H1 (cell line): ENCODE measurements at regions not wholly inside any gene's neighbourhood (a gene's known extent, or its start where the extent isn't known, plus 50 kb on each side); places are given as distances from the start of the nearest gene placed in this dataset.
A peak's percentile ranks its signal among the peaks of the same experiment; 100 is the strongest.
"Not testable (repeated sequence)": the region's sequence is repeated elsewhere in the genome, so short reads cannot be mapped to it uniquely, and the experiment has no call there.

ENCODE experiments used
- CTCF ChIA-PET: fragments of 300-600 bp; sonication (Branson Sonifier 250); formaldehyde crosslinking; loops from one replicate; lab custom pipeline; 2021; ENCODE audit not compliant: partially characterized antibody; lab: Charles Lee
- POLR2A ChIA-PET: fragments of 300-600 bp; sonication (Branson Sonifier 250); formaldehyde crosslinking; loops from one replicate; lab custom pipeline; 2021; ENCODE audit warnings: inconsistent platforms; ENCODE audit not compliant: partially characterized antibody; lab: Charles Lee
- DNase-seq, 2 experiments: peaks; one replicate each; pipeline versions ENCODE4 v3.0.0 to v3.0.0-alpha.2; 2010 to 2022; ENCODE audit warnings: low spot score in 2 of 2, low read depth in 1 of 2, mixed read lengths in 1 of 2
- FAIRE-seq: peaks from 2 replicates; lab custom pipeline; 2011; peaks lifted over from hg19 to GRCh38; lab: Jason Lieb, UNC
- H2AFZ ChIP-seq: 2 replicates; pipeline ENCODE4 v1.8.1; 2012; ENCODE audit warnings: low read length, inconsistent platforms
- H2AK5ac ChIP-seq: 2 replicates; pipeline ENCODE4 v1.6.1; 2013; ENCODE audit warnings: low read depth, low read length
- H2BK120ac ChIP-seq: replicated peaks from 2 replicates; pipeline ENCODE3; 2013; ENCODE audit warnings: low read depth, low read length, inconsistent platforms
- H2BK12ac ChIP-seq: 2 replicates; pipeline ENCODE4 v1.6.1; 2013; ENCODE audit warnings: low read depth, low read length
- H2BK15ac ChIP-seq: 2 replicates; pipeline ENCODE4 v1.6.1; 2013; ENCODE audit warnings: low read length
- H2BK20ac ChIP-seq: 2 replicates; pipeline ENCODE4 v1.6.1; 2013; ENCODE audit warnings: low read length
- H2BK5ac ChIP-seq: 2 replicates; pipeline ENCODE4 v1.6.1; 2013; ENCODE audit warnings: low read depth, low read length
- H3K14ac ChIP-seq: 2 replicates; pipeline ENCODE4 v1.6.1; 2013; ENCODE audit warnings: inconsistent platforms; ENCODE audit not compliant: insufficient read length
- H3K18ac ChIP-seq: 2 replicates; pipeline ENCODE4 v1.6.1; 2013; ENCODE audit warnings: low read length; ENCODE audit errors: extremely low read depth
- H3K23ac ChIP-seq: 2 replicates; pipeline ENCODE4 v1.6.1; 2013; ENCODE audit warnings: inconsistent platforms; ENCODE audit not compliant: insufficient read length
- H3K23me2 ChIP-seq: 2 replicates; pipeline ENCODE4 v1.6.1; 2013; ENCODE audit warnings: low read depth, low read length
- H3K27ac ChIP-seq: 2 replicates; pipeline ENCODE4 v1.6.1; 2011; ENCODE audit warnings: low read depth, low read length, inconsistent platforms
- H3K27me3 ChIP-seq, 4 experiments: replicated peaks in 1 of 4; 1 replicate in 1 of 4; 2 replicates in 3 of 4; pipeline versions ENCODE4 v1.6.1 to v1.8.1; 2011 to 2013; ENCODE audit warnings: low read length in 3 of 4, mild to moderate bottlenecking in 3 of 4, inconsistent platforms in 2 of 4, mixed read lengths in 2 of 4, moderate library complexity in 1 of 4; ENCODE audit not compliant: control insufficient read depth in 3 of 4, insufficient read depth in 3 of 4; ENCODE audit errors: extremely low read depth in 1 of 4
- H3K36me3 ChIP-seq, 4 experiments: 2 replicates each; pipeline versions ENCODE4 v1.6.1 to v1.8.1; 2011 to 2013; ENCODE audit warnings: mild to moderate bottlenecking in 4 of 4, low read length in 3 of 4, moderate library complexity in 2 of 4, control low read depth in 1 of 4, inconsistent platforms in 1 of 4; ENCODE audit not compliant: insufficient read depth in 4 of 4, control insufficient read depth in 2 of 4
- H3K4ac ChIP-seq: replicated peaks from 2 replicates; pipeline ENCODE3; 2013; ENCODE audit warnings: low read length, low read depth, mixed read lengths, inconsistent platforms; ENCODE audit not compliant: insufficient read length
- H3K4me1 ChIP-seq, 4 experiments: replicated peaks in 1 of 4; 1 replicate in 1 of 4; 2 replicates in 3 of 4; pipeline versions ENCODE4 v1.6.1 to v1.8.1; 2011 to 2013; ENCODE audit warnings: low read length in 3 of 4, inconsistent platforms in 2 of 4, mixed read lengths in 1 of 4; ENCODE audit not compliant: insufficient read depth in 4 of 4, control insufficient read depth in 3 of 4
- H3K4me2 ChIP-seq, 2 experiments: 2 replicates each; pipeline versions ENCODE4 v1.6.1 to v1.8.1; 2011 to 2013; ENCODE audit warnings: low read depth in 2 of 2, low read length in 2 of 2, control low read depth in 1 of 2, inconsistent platforms in 1 of 2, mild to moderate bottlenecking in 1 of 2; ENCODE audit not compliant: insufficient read depth in 1 of 2
- H3K4me3 ChIP-seq, 4 experiments: fragments of 200-600, 300-600 bp in 1 of 4; sonication (generic), shearing (Covaris generic), sonication (Bioruptor Twin) in 1 of 4; 2 replicates each; pipeline versions ENCODE4 v1.5.1 to v1.8.1; 2011 to 2016; ENCODE audit warnings: low read length in 4 of 4, low read depth in 3 of 4, control low read depth in 2 of 4, inconsistent platforms in 2 of 4, mild to moderate bottlenecking in 2 of 4, mixed read lengths in 1 of 4, moderate library complexity in 1 of 4; ENCODE audit not compliant: insufficient read depth in 2 of 4; ENCODE audit errors: extremely low read depth in 1 of 4
- H3K56ac ChIP-seq: replicated peaks from 2 replicates; pipeline ENCODE3; 2013; ENCODE audit warnings: low read depth, mild to moderate bottlenecking, mixed read lengths, low read length, inconsistent platforms; ENCODE audit not compliant: insufficient read length
- H3K79me1 ChIP-seq: 2 replicates; pipeline ENCODE4 v1.6.1; 2013; ENCODE audit warnings: low read depth, low read length, control low read depth
- H3K79me2 ChIP-seq, 2 experiments: 2 replicates each; pipeline versions ENCODE4 v1.6.1 to v1.8.1; 2012 to 2013; ENCODE audit warnings: low read length in 2 of 2, mild to moderate bottlenecking in 2 of 2, inconsistent platforms in 1 of 2; ENCODE audit not compliant: insufficient read depth in 2 of 2, control insufficient read depth in 1 of 2
- H3K9ac ChIP-seq, 4 experiments: replicated peaks in 1 of 4; 1 replicate in 1 of 4; 2 replicates in 3 of 4; pipeline versions ENCODE4 v1.6.1 to v1.8.1; 2011 to 2013; ENCODE audit warnings: low read depth in 3 of 4, low read length in 3 of 4, control low read depth in 2 of 4, mild to moderate bottlenecking in 2 of 4, moderate library complexity in 2 of 4, inconsistent platforms in 1 of 4; ENCODE audit errors: extremely low read depth in 1 of 4
- H3K9me3 ChIP-seq, 2 experiments: 2 replicates each; pipeline versions ENCODE4 v1.6.1 to v1.8.1; 2012 to 2013; ENCODE audit warnings: mild to moderate bottlenecking in 2 of 2, moderate library complexity in 2 of 2, control low read depth in 1 of 2, inconsistent platforms in 1 of 2, low read depth in 1 of 2, low read length in 1 of 2, mixed read lengths in 1 of 2; ENCODE audit not compliant: insufficient read depth in 2 of 2
- H4K20me1 ChIP-seq, 2 experiments: replicated peaks in 1 of 2; 2 replicates each; pipeline versions ENCODE3 to v1.8.1; 2011 to 2013; ENCODE audit warnings: inconsistent platforms in 2 of 2, low read length in 2 of 2, mild to moderate bottlenecking in 1 of 2; ENCODE audit not compliant: insufficient read depth in 2 of 2, control insufficient read depth in 1 of 2
- H4K5ac ChIP-seq: 2 replicates; pipeline ENCODE4 v1.6.1; 2013; ENCODE audit warnings: low read length, low read depth, mixed read lengths, inconsistent platforms; ENCODE audit not compliant: insufficient read length
- H4K8ac ChIP-seq: 2 replicates; pipeline ENCODE4 v1.8.0; 2013; ENCODE audit warnings: mild to moderate bottlenecking, moderate library complexity, low read length, inconsistent platforms; ENCODE audit not compliant: insufficient read depth; ENCODE audit errors: extremely low read depth
- H4K91ac ChIP-seq: replicated peaks from 2 replicates; pipeline ENCODE3; 2013; ENCODE audit warnings: low read length, mixed read lengths, inconsistent platforms; ENCODE audit not compliant: insufficient read length
- CTCF ChIP-seq, 3 experiments: IDR thresholded peaks; 1 replicate in 2 of 3; 2 replicates in 1 of 3; pipeline versions ENCODE4 v1.5.1 to v1.6.1; 2011; ENCODE audit warnings: low read length in 3 of 3, mild to moderate bottlenecking in 3 of 3, inconsistent platforms in 2 of 3, low read depth in 1 of 3, moderate library complexity in 1 of 3; ENCODE audit not compliant: insufficient read depth in 1 of 3; ENCODE audit errors: control extremely low read depth in 1 of 3
- KDM1A ChIP-seq: fragments of 200-600, 300-600 bp; sonication (generic); IDR thresholded peaks from 2 replicates; pipeline ENCODE4 v1.7.1; 2016; ENCODE audit warnings: mild to moderate bottlenecking, low read length, borderline replicate concordance
- RAD21 ChIP-seq, 2 experiments: IDR thresholded peaks in 1 of 2; conservative IDR thresholded peaks in 1 of 2; 2 replicates each; pipeline ENCODE4 v1.6.1; 2011; ENCODE audit warnings: low read depth in 2 of 2, low read length in 2 of 2, improper control_type of control experiment in 1 of 2, inconsistent platforms in 1 of 2, mild to moderate bottlenecking in 1 of 2, moderate library complexity in 1 of 2
- WGBS, 2 experiments: shearing (Covaris generic) in 1 of 2; methylation state at CpG; one replicate each; pipeline versions ENCODE4 v1.1.6 to v1.1.7; 2013 to 2015; ENCODE audit warnings: low lambda C conversion rate in 2 of 2, mixed read lengths in 2 of 2, inconsistent platforms in 1 of 2, low coverage in 1 of 2, missing lambda C conversion rate in 1 of 2; ENCODE audit not compliant: insufficient replicate concordance in 2 of 2, insufficient coverage in 1 of 2, insufficient read length in 1 of 2; ENCODE audit errors: extremely low coverage in 1 of 2, missing lambda C conversion rate in 1 of 2; 5-methylcytosine and 5-hydroxymethylcytosine counted together

GRCh38 chr3:156043832-156044633 is 76.3 kb upstream of the KCNAB1 start:
- not testable (repeated sequence) for H2AK5ac ChIP-seq, H3K79me2 ChIP-seq, H3K56ac ChIP-seq, H4K5ac ChIP-seq, H3K36me3 ChIP-seq, H2BK20ac ChIP-seq, H3K23me2 ChIP-seq, H2AFZ ChIP-seq, H2BK5ac ChIP-seq, H2BK12ac ChIP-seq, H3K27ac ChIP-seq, H3K23ac ChIP-seq, H3K4me1 ChIP-seq, H3K9me3 ChIP-seq, H3K9ac ChIP-seq, H3K18ac ChIP-seq, H4K20me1 ChIP-seq, H3K4me3 ChIP-seq, H4K8ac ChIP-seq, H2BK15ac ChIP-seq, H2BK120ac ChIP-seq, H3K4ac ChIP-seq, FAIRE-seq, H3K79me1 ChIP-seq, H4K91ac ChIP-seq, H3K14ac ChIP-seq, H3K27me3 ChIP-seq, H3K4me2 ChIP-seq
- DNase-seq, result peak in 1 of 2 experiments; percentile 94
- TF ChIP-seq RAD21 (IDR thresholded peaks at IDR 0.05 in 1 of 2, conservative IDR thresholded peaks at IDR 0.05 in 1 of 2; ENCODE audit: low read depth in 2 of 2, low read length in 2 of 2) (peak; percentile 75 to 77), CTCF (IDR thresholded peaks at IDR 0.05; ENCODE audit: control extremely low read depth in 1 of 3, insufficient read depth in 1 of 3, low read depth in 1 of 3, low read length in 3 of 3) (peak; percentile 42 to 62 (median 55)), KDM1A (peak; percentile 34; the same call in 1 of the 2 replicates)
- ChIA-PET POLR2A (interaction anchor here (0.8 kb wide), 1 partner anchor 1095 kb away, joined by 3 read pairs; no protein-coding TSS in a partner anchor), CTCF (interaction anchor here (0.6 to 6.0 kb wide), 52 partner anchors 8 to 1827 kb away, joined by 3 to 44 read pairs (median 4); partner anchors contain the start of gene SLC33A1)
- 58% methylated on average over 14 of the region's 17 CpGs; no CpG with 5 or more reads in 1 of the 2 experiments for WGBS, 2 experiments
